Natural killer cell (primary cell): ENCODE measurements at regions not wholly inside any gene's neighbourhood (a gene's known extent, or its start where the extent isn't known, plus 50 kb on each side); places are given as distances from the start of the nearest gene placed in this dataset.

ENCODE experiments used
- ATAC-seq, 3 donors: fragments of 150-1000 bp in 2 of 3; fragments of 200-7000 bp in 1 of 3; cut with Tn5 transposase; 1 replicate in 1 of 3; 2 replicates in 2 of 3; pipeline ENCODE4 v1.10.0; 2021; ENCODE audit warnings: mild to moderate bottlenecking in 2 of 3, moderate library complexity in 2 of 3
- DNase-seq, 2 donors: peaks; one replicate each; pipeline versions ENCODE4 v3.0.0 to v3.0.0-alpha.2; 2013 to 2021; ENCODE audit warnings: mixed read lengths in 1 of 2
- H3K27ac ChIP-seq: one replicate; pipeline ENCODE4 v1.5.1; 2013; ENCODE audit warnings: mild to moderate bottlenecking, low read length
- H3K27me3 ChIP-seq: one replicate; pipeline ENCODE4 v1.6.1; 2013; ENCODE audit warnings: low read length; ENCODE audit not compliant: control insufficient read depth, insufficient read depth
- H3K36me3 ChIP-seq: one replicate; pipeline ENCODE4 v1.6.1; 2013; ENCODE audit warnings: low read length; ENCODE audit not compliant: control insufficient read depth, insufficient read depth
- H3K4me1 ChIP-seq: one replicate; pipeline ENCODE4 v1.6.1; 2013; ENCODE audit warnings: low read length; ENCODE audit not compliant: control insufficient read depth, insufficient read depth
- H3K4me3 ChIP-seq: one replicate; pipeline ENCODE4 v1.5.1; 2013; ENCODE audit warnings: low read length
- H3K9me3 ChIP-seq: one replicate; pipeline ENCODE4 v1.6.1; 2013; ENCODE audit warnings: low read length; ENCODE audit not compliant: control insufficient read depth, insufficient read depth
- H3K27ac Mint-ChIP-seq, 2 donors: one replicate each; pipeline ENCODE4 v1.8.0; 2022; ENCODE audit warnings: mild to moderate bottlenecking in 2 of 2, mixed read lengths in 2 of 2, moderate library complexity in 1 of 2
- H3K27me3 Mint-ChIP-seq, 2 donors: one replicate each; pipeline ENCODE4 v1.8.0; 2022; ENCODE audit warnings: low read depth in 2 of 2, mixed read lengths in 2 of 2
- H3K36me3 Mint-ChIP-seq: one replicate; pipeline ENCODE4 v1.8.0; 2022; ENCODE audit warnings: mixed read lengths
- H3K4me1 Mint-ChIP-seq, 2 donors: one replicate each; pipeline ENCODE4 v1.8.0; 2022; ENCODE audit warnings: mixed read lengths in 2 of 2
- H3K4me3 Mint-ChIP-seq: one replicate; pipeline ENCODE4 v1.8.0; 2022; ENCODE audit warnings: mild to moderate bottlenecking, moderate library complexity, mixed read lengths
- H3K9me3 Mint-ChIP-seq, 2 donors: one replicate each; pipeline ENCODE4 v1.8.0; 2022; ENCODE audit warnings: mixed read lengths in 2 of 2
- WGBS: methylation state at CpG from one replicate; pipeline ENCODE4 v1.1.7; 2013; ENCODE audit warnings: missing lambda C conversion rate; ENCODE audit not compliant: insufficient coverage; 5-methylcytosine and 5-hydroxymethylcytosine counted together
- intact Hi-C: fragments of 100-400 bp; cut with micrococcal nuclease; formaldehyde crosslinking; loops from one replicate; pipeline ENCODE4 v1.14.2; 2022
- TF ChIP-seq, protein P1 (sequence below): fragments of 200-600 bp; IDR thresholded peaks from one replicate; pipeline ENCODE4 v1.8.0; 2022; ENCODE audit warnings: antibody characterized with exemption

DNA sequence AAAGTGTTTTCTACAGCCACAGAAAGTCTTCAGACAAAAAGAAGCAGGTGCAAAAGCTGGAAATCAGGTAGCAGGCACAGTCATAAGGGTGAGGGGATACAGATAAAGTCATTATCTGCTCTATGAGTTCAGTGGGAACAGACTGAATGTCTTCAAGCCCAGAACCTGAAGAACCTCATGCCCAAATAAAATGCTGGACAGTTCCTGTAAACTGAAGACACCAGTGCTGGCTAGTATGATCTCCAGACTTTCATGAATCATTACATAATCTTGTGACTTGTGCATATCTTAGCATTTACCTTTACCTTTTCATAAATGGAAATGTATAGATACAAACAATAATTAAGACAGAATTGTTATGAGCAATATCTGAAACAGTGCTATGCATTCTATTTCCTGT, 728.7 kb downstream of the DNAH5 start:
- no peaks in the 10 kb centered on the region for H3K36me3 Mint-ChIP-seq
- no peaks in the 10 kb centered on the region for H3K9me3 ChIP-seq
- intact Hi-C loops = no loop called here

GRCh38 chr5:13215370-13215769, 729.1 kb downstream of the DNAH5 start:
- H3K4me3 Mint-ChIP-seq = no peak overlapping the region
- intact Hi-C loops = no loop called here
- no peaks in the 10 kb centered on the region for H3K4me1 Mint-ChIP-seq
- H3K27ac Mint-ChIP-seq = no peak overlapping the region
- TF ChIP-seq, protein P1, sequence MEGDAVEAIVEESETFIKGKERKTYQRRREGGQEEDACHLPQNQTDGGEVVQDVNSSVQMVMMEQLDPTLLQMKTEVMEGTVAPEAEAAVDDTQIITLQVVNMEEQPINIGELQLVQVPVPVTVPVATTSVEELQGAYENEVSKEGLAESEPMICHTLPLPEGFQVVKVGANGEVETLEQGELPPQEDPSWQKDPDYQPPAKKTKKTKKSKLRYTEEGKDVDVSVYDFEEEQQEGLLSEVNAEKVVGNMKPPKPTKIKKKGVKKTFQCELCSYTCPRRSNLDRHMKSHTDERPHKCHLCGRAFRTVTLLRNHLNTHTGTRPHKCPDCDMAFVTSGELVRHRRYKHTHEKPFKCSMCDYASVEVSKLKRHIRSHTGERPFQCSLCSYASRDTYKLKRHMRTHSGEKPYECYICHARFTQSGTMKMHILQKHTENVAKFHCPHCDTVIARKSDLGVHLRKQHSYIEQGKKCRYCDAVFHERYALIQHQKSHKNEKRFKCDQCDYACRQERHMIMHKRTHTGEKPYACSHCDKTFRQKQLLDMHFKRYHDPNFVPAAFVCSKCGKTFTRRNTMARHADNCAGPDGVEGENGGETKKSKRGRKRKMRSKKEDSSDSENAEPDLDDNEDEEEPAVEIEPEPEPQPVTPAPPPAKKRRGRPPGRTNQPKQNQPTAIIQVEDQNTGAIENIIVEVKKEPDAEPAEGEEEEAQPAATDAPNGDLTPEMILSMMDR = no peak
- no peak overlapping the region for H3K27ac ChIP-seq
- ATAC-seq = no peak
- no peaks in the 10 kb centered on the region for H3K36me3 Mint-ChIP-seq
- 67% methylated on average over 2 of the region's 2 CpGs for WGBS
- H3K4me3 ChIP-seq = no peak overlapping the region
- no peak for DNase-seq
- H3K9me3 Mint-ChIP-seq = peaks cover 3 to 7% of the 10 kb centered on the region in 2 donors
- H3K27me3 Mint-ChIP-seq = no peaks in the 10 kb centered on the region
- no peaks in the 10 kb centered on the region for H3K9me3 ChIP-seq
- H3K27me3 ChIP-seq = no peaks in the 10 kb centered on the region
- no peaks in the 10 kb centered on the region for H3K4me1 ChIP-seq
- H3K36me3 ChIP-seq = no peaks in the 10 kb centered on the region

More for the DNA sequence above, 728.7 kb downstream of the DNAH5 start:
- Mint-ChIP-seq H3K9me3 (peaks cover 3 to 7% of the 10 kb centered on the region in 2 donors), H3K4me3 (no peak overlapping the region), H3K27ac (no peak overlapping the region), H3K27me3 (no peaks in the 10 kb centered on the region), H3K4me1 (no peaks in the 10 kb centered on the region)
- H3K27me3 ChIP-seq = no peaks in the 10 kb centered on the region
- H3K36me3 ChIP-seq = no peaks in the 10 kb centered on the region
- H3K4me1 ChIP-seq = no peaks in the 10 kb centered on the region
- TF ChIP-seq, protein P1 = no peak
- no peak overlapping the region for H3K4me3 ChIP-seq
- DNase-seq = no peak
- H3K27ac ChIP-seq = no peak overlapping the region
- no peak for ATAC-seq

DNA sequence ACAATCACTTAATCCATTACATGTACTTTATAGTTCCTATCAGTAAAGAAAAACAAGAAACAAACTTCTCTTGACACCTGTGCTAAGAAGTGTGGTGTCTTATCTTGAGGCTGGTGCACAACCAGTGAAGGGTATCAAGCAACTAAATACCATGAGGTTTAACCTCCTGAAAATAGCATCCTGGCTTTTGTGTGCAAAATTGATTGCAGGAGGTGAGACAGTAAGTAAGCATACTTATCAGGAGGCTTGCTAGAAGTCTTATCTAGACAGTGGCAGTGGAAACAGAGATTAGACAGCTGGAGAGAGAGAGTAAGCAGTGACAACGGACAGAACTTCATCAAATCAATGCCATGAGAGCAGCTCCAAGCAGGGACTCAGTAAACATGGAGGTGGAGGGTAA, 730.3 kb downstream of the DNAH5 start:
- intact Hi-C loops = no loop called here
- no peak overlapping the region for H3K27ac ChIP-seq
- H3K4me1 ChIP-seq = no peaks in the 10 kb centered on the region
- no peak overlapping the region for H3K4me3 ChIP-seq
- no peak for ATAC-seq
- peaks cover 4 to 9% of the 10 kb centered on the region in 2 donors for H3K9me3 Mint-ChIP-seq
- no peaks in the 10 kb centered on the region for H3K9me3 ChIP-seq
- no peaks in the 10 kb centered on the region for H3K27me3 ChIP-seq
- no peaks in the 10 kb centered on the region for H3K27me3 Mint-ChIP-seq
- H3K27ac Mint-ChIP-seq = no peak overlapping the region
- TF ChIP-seq, protein P1 = no peak
- no peaks in the 10 kb centered on the region for H3K4me1 Mint-ChIP-seq
- DNase-seq = no peak
- no peaks in the 10 kb centered on the region for H3K36me3 ChIP-seq
- 78% methylated on average over 1 of the region's 1 CpG for WGBS
- H3K36me3 Mint-ChIP-seq = no peaks in the 10 kb centered on the region
- H3K4me3 Mint-ChIP-seq = no peak overlapping the region

- no peaks in the 10 kb centered on the region for H3K4me1 Mint-ChIP-seq
These were observed 731.6 kb downstream of the DNAH5 start for GRCh38 chr5:13212886-13213285.

More at GRCh38 chr5:13212886-13213285, 731.6 kb downstream of the DNAH5 start:
- no peaks in the 10 kb centered on the region for H3K27me3 ChIP-seq
- 89% methylated on average over 4 of the region's 4 CpGs for WGBS
- no peaks in the 10 kb centered on the region for H3K9me3 ChIP-seq
- no peaks in the 10 kb centered on the region for H3K36me3 ChIP-seq
- H3K4me3 ChIP-seq = no peak overlapping the region
- Mint-ChIP-seq H3K27ac (no peak overlapping the region), H3K27me3 (no peaks in the 10 kb centered on the region), H3K36me3 (no peaks in the 10 kb centered on the region), H3K4me3 (no peak overlapping the region), H3K9me3 (peaks cover 8 to 10% of the 10 kb centered on the region in 2 donors)
- intact Hi-C loops = no loop called here
- H3K4me1 ChIP-seq = no peaks in the 10 kb centered on the region
- TF ChIP-seq, protein P1 = no peak
- no peak for ATAC-seq
- no peak overlapping the region for H3K27ac ChIP-seq
- no peak for DNase-seq
